Medulla oblongata (tissue), 1 donor: ENCODE measurements at regions not wholly inside any gene's neighbourhood (a gene's known extent, or its start where the extent isn't known, plus 50 kb on each side); places are given as distances from the start of the nearest gene placed in this dataset.

Source experiments
- DNase-seq: peaks from one replicate; pipeline ENCODE4 v3.0.0-alpha.2; 2015; ENCODE audit errors: extremely low spot score

DNA sequence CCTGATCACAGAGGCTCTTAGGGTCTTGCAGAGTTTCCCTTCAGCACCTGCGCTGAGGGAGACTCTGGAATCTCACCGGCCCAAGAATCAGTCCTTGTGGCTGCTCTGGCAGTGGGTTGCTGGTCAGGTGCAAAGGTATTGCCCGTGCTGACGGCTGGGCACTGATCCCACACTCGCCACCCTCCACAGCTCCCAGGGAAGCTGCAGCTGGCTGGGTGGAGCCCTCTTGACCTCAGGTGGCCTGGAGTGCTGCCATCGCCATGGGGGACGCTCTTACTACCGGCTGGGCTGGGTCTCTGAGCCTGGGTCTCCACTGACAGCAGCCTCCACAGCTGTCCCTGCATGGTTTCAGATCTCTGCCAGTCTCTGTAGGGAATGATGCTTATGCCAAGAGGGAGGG lies 52.6 kb upstream of the EPHB3 start:
- DNase-seq, result no peak

DNA sequence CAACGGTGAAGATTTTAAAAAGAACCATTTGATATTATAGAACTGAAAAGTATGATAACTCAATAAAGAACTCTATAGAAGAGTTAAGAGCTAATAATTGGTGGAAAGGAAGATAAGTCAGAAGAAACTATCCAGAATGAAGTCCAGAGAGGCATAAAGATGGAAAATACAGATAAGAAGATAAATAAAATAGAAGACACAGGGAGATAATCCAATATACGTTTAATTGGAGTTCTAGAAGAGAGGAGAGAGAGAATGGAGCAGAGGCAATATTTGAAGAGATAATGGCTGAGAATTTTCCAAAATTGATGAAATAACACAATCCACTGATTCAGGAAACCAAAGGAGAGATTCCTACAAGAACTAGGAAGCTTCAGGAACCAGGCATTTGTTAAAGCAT lies 49.8 kb upstream of the EPHB3 start:
- DNase-seq, result no peak
